ENCODE measurements at regions not wholly inside any gene's neighbourhood (a gene's known extent, or its start where the extent isn't known, plus 50 kb on each side); places are given as distances from the start of the nearest gene placed in this dataset.

DNA sequence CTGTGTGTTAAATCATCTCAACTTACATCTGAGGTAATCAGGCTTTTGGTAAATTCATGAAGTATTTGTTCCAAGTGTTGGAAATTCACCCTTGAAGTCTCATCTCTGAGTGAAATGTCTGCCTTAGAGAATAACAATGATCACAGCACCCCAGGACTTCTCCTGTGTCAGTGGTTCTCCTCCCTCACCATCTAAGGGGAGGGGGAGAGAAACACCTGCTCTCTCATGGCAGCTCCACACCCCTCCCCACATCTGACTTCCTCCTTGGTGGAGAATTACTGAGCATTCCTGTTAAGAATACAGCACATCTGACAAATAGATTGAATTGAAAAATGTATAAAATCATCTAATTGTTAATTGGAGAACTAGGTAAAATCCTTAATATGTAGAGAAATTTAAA lies 532.1 kb downstream of the RNF144A start:
- TF ChIP-seq, protein P1, sequence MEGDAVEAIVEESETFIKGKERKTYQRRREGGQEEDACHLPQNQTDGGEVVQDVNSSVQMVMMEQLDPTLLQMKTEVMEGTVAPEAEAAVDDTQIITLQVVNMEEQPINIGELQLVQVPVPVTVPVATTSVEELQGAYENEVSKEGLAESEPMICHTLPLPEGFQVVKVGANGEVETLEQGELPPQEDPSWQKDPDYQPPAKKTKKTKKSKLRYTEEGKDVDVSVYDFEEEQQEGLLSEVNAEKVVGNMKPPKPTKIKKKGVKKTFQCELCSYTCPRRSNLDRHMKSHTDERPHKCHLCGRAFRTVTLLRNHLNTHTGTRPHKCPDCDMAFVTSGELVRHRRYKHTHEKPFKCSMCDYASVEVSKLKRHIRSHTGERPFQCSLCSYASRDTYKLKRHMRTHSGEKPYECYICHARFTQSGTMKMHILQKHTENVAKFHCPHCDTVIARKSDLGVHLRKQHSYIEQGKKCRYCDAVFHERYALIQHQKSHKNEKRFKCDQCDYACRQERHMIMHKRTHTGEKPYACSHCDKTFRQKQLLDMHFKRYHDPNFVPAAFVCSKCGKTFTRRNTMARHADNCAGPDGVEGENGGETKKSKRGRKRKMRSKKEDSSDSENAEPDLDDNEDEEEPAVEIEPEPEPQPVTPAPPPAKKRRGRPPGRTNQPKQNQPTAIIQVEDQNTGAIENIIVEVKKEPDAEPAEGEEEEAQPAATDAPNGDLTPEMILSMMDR (IDR thresholded peaks at IDR 0.05; ENCODE audit: low read depth, low read length), result no peak
- TF ChIP-seq MYC (IDR thresholded peaks at IDR 0.05; ENCODE audit: low read depth, low read length) (no peak), POLR2A (IDR thresholded peaks at IDR 0.05; ENCODE audit: extremely low read depth, insufficient read length) (no peak)
- TF ChIP-seq, protein P2, sequence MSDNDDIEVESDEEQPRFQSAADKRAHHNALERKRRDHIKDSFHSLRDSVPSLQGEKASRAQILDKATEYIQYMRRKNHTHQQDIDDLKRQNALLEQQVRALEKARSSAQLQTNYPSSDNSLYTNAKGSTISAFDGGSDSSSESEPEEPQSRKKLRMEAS (IDR thresholded peaks at IDR 0.05; ENCODE audit: low read depth, low read length), result no peak

All from NB4 (cell line).